ENCODE measurements at regions not wholly inside any gene's neighbourhood (a gene's known extent, or its start where the extent isn't known, plus 50 kb on each side); places are given as distances from the start of the nearest gene placed in this dataset.

DNA sequence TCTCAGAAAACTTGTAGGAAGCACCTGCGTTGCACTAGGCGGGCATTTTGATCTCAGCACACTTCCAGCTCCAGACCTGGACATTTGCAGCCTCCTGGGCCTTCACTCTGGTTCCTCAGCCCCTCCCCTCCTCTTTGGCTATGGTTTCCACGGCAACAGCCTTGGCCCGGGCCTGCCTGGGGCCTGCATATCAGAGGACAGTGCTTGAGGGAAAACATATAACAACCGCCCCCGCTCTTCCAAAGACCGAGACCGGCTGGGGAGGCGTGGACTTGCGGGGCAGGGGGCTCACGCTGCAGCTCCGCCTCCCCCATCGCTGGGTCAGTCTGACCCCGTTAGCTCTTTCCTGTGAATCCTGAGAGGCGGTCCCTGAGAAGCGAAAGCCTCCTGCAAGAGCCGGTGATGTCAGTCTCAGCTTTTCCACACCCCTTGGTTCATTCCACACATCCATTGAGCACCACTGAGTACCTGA lies 125.7 kb upstream of the PEG3 start:
- no peak for TF ChIP-seq POLR2A (IDR thresholded peaks at IDR 0.05; ENCODE audit: extremely low read depth, insufficient read length)
- TF ChIP-seq, protein P1, sequence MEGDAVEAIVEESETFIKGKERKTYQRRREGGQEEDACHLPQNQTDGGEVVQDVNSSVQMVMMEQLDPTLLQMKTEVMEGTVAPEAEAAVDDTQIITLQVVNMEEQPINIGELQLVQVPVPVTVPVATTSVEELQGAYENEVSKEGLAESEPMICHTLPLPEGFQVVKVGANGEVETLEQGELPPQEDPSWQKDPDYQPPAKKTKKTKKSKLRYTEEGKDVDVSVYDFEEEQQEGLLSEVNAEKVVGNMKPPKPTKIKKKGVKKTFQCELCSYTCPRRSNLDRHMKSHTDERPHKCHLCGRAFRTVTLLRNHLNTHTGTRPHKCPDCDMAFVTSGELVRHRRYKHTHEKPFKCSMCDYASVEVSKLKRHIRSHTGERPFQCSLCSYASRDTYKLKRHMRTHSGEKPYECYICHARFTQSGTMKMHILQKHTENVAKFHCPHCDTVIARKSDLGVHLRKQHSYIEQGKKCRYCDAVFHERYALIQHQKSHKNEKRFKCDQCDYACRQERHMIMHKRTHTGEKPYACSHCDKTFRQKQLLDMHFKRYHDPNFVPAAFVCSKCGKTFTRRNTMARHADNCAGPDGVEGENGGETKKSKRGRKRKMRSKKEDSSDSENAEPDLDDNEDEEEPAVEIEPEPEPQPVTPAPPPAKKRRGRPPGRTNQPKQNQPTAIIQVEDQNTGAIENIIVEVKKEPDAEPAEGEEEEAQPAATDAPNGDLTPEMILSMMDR (IDR thresholded peaks at IDR 0.05; ENCODE audit: low read depth, low read length): no peak
- TF ChIP-seq MYC (IDR thresholded peaks at IDR 0.05; ENCODE audit: low read depth, low read length): no peak
- TF ChIP-seq, protein P2, sequence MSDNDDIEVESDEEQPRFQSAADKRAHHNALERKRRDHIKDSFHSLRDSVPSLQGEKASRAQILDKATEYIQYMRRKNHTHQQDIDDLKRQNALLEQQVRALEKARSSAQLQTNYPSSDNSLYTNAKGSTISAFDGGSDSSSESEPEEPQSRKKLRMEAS (IDR thresholded peaks at IDR 0.05; ENCODE audit: low read depth, low read length): no peak
